ENCODE measurements at regions not wholly inside any gene's neighbourhood (a gene's known extent, or its start where the extent isn't known, plus 50 kb on each side); places are given as distances from the start of the nearest gene placed in this dataset.

GRCh38 chr4:45713996-45714395 is 409.9 kb downstream of the GABRG1 start:
- no peak for TF ChIP-seq POLR2A (IDR thresholded peaks at IDR 0.05)
- no peak for TF ChIP-seq CTCF (IDR thresholded peaks at IDR 0.05)

Data from right lobe of liver (tissue), 4 donors.